ENCODE measurements at regions not wholly inside any gene's neighbourhood (a gene's known extent, or its start where the extent isn't known, plus 50 kb on each side); places are given as distances from the start of the nearest gene placed in this dataset.

GRCh38 chr1:199453723-199454122, 573.8 kb upstream of the NR5A2 start:
- TF ChIP-seq TBL1XR1 (IDR thresholded peaks at IDR 0.05; ENCODE audit: low read depth, low read length) = no peak
- no peak for TF ChIP-seq SMAD5 (IDR thresholded peaks at IDR 0.05; ENCODE audit: low read depth)
- TF ChIP-seq, protein P1, sequence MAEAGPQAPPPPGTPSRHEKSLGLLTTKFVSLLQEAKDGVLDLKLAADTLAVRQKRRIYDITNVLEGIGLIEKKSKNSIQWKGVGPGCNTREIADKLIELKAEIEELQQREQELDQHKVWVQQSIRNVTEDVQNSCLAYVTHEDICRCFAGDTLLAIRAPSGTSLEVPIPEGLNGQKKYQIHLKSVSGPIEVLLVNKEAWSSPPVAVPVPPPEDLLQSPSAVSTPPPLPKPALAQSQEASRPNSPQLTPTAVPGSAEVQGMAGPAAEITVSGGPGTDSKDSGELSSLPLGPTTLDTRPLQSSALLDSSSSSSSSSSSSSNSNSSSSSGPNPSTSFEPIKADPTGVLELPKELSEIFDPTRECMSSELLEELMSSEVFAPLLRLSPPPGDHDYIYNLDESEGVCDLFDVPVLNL (IDR thresholded peaks at IDR 0.05; ENCODE audit: low read depth, low read length) = no peak
- TF ChIP-seq POLR2A (IDR thresholded peaks at IDR 0.05; ENCODE audit: low read depth, low read length) = no peak
- intact Hi-C loops (cut with micrococcal nuclease; ENCODE audit: unreplicated experiment) = no loop called here
- Histone ChIP-seq H3K27me3 (replicated peaks in 1 of 2; ENCODE audit: control insufficient read depth in 2 of 2, insufficient read depth in 2 of 2, low read length in 1 of 2) (no peaks in the 10 kb centered on the region; a peak in 1 of 4 replicates), H3K4me3 (no peak overlapping the region), H3K9me3 (replicated peaks; ENCODE audit: control insufficient read depth, insufficient read depth, low read length) (no peaks in the 10 kb centered on the region), H3K9ac (ENCODE audit: control insufficient read depth, insufficient read depth, low read length) (no peak overlapping the region), H3K4me1 (ENCODE audit: control insufficient read depth, insufficient read depth, low read length) (no peaks in the 10 kb centered on the region), H3K36me3 (ENCODE audit: control insufficient read depth in 2 of 2, insufficient read depth in 2 of 2, low read length in 1 of 2) (no peaks in the 10 kb centered on the region), H4K20me1 (ENCODE audit: control insufficient read depth, insufficient read depth) (no peaks in the 10 kb centered on the region), H3K4me2 (ENCODE audit: control insufficient read depth, insufficient read depth) (no peak overlapping the region), H2AFZ (ENCODE audit: control insufficient read depth, low read depth, low read length) (no peak overlapping the region), H3K79me2 (ENCODE audit: control insufficient read depth, insufficient read depth, low read length) (no peaks in the 10 kb centered on the region), H3K27ac (ENCODE audit: control insufficient read depth, insufficient read depth) (no peak overlapping the region)
- ChIA-PET SMC1A (ENCODE audit: uncharacterized antibody, unreplicated experiment) (interaction anchor here (0.8 to 0.9 kb wide), 2 partner anchors 94 to 749 kb away, joined by 3 read pairs; no protein-coding TSS in a partner anchor), CTCF (interaction anchor here (1.4 kb wide), 1 partner anchor 11 kb away, joined by 4 read pairs; no protein-coding TSS in a partner anchor), RAD21 (ENCODE audit: unreplicated experiment) (no interaction called here), POLR2A (no interaction called here)
- no peak for FAIRE-seq
- no TSS peak for BruUV-seq (replicated peaks)
- ATAC-seq = no peak
- in situ Hi-C loops (cut with MboI) = loop anchor here (25.0 kb wide), 1 partner anchor 691 kb away; no protein-coding TSS in a partner anchor
- no peak for DNase-seq (ENCODE audit: low read depth, low spot score)
- 4% methylated on average over 3 of the region's 3 CpGs for WGBS (ENCODE audit: insufficient coverage, insufficient replicate concordance, low lambda C conversion rate, missing lambda C conversion rate)

- FAIRE-seq (no peak), DNase-seq (ENCODE audit: low read depth, low spot score) (no peak), ATAC-seq (no peak)
- Histone ChIP-seq H3K4me2 (ENCODE audit: control insufficient read depth, insufficient read depth) (no peak overlapping the region), H3K27me3 (replicated peaks in 1 of 2; ENCODE audit: control insufficient read depth in 2 of 2, insufficient read depth in 2 of 2, low read length in 1 of 2) (no peaks in the 10 kb centered on the region), H3K4me1 (ENCODE audit: control insufficient read depth, insufficient read depth, low read length) (no peaks in the 10 kb centered on the region), H3K9me3 (replicated peaks; ENCODE audit: control insufficient read depth, insufficient read depth, low read length) (no peaks in the 10 kb centered on the region), H4K20me1 (ENCODE audit: control insufficient read depth, insufficient read depth) (no peaks in the 10 kb centered on the region), H3K79me2 (ENCODE audit: control insufficient read depth, insufficient read depth, low read length) (no peaks in the 10 kb centered on the region), H3K36me3 (ENCODE audit: control insufficient read depth in 2 of 2, insufficient read depth in 2 of 2, low read length in 1 of 2) (no peaks in the 10 kb centered on the region), H3K27ac (ENCODE audit: control insufficient read depth, insufficient read depth) (no peak overlapping the region), H3K9ac (ENCODE audit: control insufficient read depth, insufficient read depth, low read length) (no peak overlapping the region), H3K4me3 (no peak overlapping the region), H2AFZ (ENCODE audit: control insufficient read depth, low read depth, low read length) (no peak overlapping the region)
- TF ChIP-seq BRCA1 (IDR thresholded peaks at IDR 0.05; ENCODE audit: low read depth, low read length) = no peak
- TF ChIP-seq SKIL (IDR thresholded peaks at IDR 0.05; ENCODE audit: low read depth, poor library complexity, severe bottlenecking) = no peak
- TF ChIP-seq SMARCA5 (IDR thresholded peaks at IDR 0.05) = no peak
- no peak for TF ChIP-seq MYC (IDR thresholded peaks at IDR 0.05; ENCODE audit: insufficient read depth, insufficient read length, insufficient replicate concordance, low read length, severe bottlenecking)
- no peak for TF ChIP-seq IKZF2 (IDR thresholded peaks at IDR 0.05)
- no peak for TF ChIP-seq TAF1 (IDR thresholded peaks at IDR 0.05; ENCODE audit: borderline replicate concordance, low read depth, low read length)
- TF ChIP-seq, protein P2, sequence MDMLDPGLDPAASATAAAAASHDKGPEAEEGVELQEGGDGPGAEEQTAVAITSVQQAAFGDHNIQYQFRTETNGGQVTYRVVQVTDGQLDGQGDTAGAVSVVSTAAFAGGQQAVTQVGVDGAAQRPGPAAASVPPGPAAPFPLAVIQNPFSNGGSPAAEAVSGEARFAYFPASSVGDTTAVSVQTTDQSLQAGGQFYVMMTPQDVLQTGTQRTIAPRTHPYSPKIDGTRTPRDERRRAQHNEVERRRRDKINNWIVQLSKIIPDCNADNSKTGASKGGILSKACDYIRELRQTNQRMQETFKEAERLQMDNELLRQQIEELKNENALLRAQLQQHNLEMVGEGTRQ (IDR thresholded peaks at IDR 0.05; ENCODE audit: borderline replicate concordance, low read depth, low read length) = no peak
- TF ChIP-seq SRF (IDR thresholded peaks at IDR 0.05; ENCODE audit: low read depth in 2 of 2, low read length in 2 of 2) = no peak
- TF ChIP-seq FOXM1 (IDR thresholded peaks at IDR 0.05; ENCODE audit: low read depth, low read length) = no peak
- ChIA-PET POLR2A (interaction anchor here (0.6 kb wide), 1 partner anchor 12 kb away, joined by 3 read pairs; no protein-coding TSS in a partner anchor), RAD21 (ENCODE audit: unreplicated experiment) (interaction anchor here (0.7 to 0.8 kb wide), 2 partner anchors 12 to 16 kb away, joined by 3 read pairs; no protein-coding TSS in a partner anchor), SMC1A (ENCODE audit: uncharacterized antibody, unreplicated experiment) (interaction anchor here (0.7 to 2.3 kb wide), 7 partner anchors 26 to 705 kb away, joined by 3 to 6 read pairs (median 3); no protein-coding TSS in a partner anchor), CTCF (interaction anchor here (0.5 to 1.1 kb wide), 4 partner anchors 13 to 1034 kb away, joined by 3 to 4 read pairs (median 4); no protein-coding TSS in a partner anchor)
- BruUV-seq (replicated peaks) = no TSS peak
- WGBS (ENCODE audit: insufficient coverage, insufficient replicate concordance, low lambda C conversion rate, missing lambda C conversion rate) = 33% methylated on average over 3 of the region's 3 CpGs
- in situ Hi-C loops (cut with MboI) = loop anchor here (25.0 kb wide), 1 partner anchor 699 kb away; no protein-coding TSS in a partner anchor
- intact Hi-C loops (cut with micrococcal nuclease; ENCODE audit: unreplicated experiment) = loop anchor here (5.0 to 10.0 kb wide), 3 partner anchors 91 to 576 kb away; no protein-coding TSS in a partner anchor
Measured at GRCh38 chr1:199460933-199461332, 566.6 kb upstream of the NR5A2 start.
